HG03558 (cell line): ENCODE measurements at regions not wholly inside any gene's neighbourhood (a gene's known extent, or its start where the extent isn't known, plus 50 kb on each side); places are given as distances from the start of the nearest gene placed in this dataset.
"Not testable (repeated sequence)": the region's sequence is repeated elsewhere in the genome, so short reads cannot be mapped to it uniquely, and the experiment has no call there.

Experiments
- ATAC-seq: cut with Tn5 transposase; IDR thresholded peaks from one replicate; pipeline ENCODE4 v1.9.1; 2021; ENCODE audit warnings: moderate number of reproducible peaks; ENCODE audit not compliant: unreplicated experiment; ENCODE audit errors: extremely low read depth

DNA sequence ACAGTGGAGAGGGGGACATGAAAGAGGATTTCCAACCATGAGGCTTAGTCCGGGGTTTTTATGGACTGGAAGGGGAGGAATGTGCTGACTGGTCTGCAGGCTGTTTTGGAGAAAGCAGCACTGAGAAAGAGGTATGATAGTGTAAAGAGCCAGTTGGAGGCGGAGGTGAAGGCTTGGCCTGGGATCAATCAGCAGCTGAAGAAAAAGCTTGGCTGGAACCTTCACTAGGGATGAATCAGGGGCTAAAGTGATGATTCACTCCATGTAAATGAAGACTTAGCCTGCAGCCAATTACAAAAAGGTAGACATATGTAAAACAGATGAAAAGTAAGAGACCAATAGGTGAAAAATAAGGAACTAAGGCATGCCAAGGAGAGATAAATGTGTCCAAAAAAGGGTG, 1382.6 kb downstream of the GATA3 start:
- no peak for ATAC-seq

DNA sequence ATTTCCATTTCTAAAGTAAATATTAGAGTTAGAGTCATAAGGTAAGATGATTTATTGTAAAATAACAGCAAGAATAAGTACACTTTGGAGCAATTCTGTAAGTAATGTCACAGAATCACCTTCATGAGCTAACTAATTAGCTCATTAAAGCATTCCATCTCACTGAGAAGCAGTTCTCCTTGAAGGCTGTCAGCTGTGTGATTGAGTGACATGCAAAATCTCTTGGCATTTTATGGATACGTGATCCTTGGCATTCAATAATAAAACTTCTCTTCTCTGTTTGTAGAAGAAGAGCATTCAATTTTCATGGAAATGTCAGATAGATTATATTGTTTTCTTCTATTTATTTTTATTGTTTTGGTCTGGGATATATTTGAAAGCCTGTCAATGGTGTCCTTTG, 1389.3 kb downstream of the GATA3 start:
- ATAC-seq: no peak

DNA sequence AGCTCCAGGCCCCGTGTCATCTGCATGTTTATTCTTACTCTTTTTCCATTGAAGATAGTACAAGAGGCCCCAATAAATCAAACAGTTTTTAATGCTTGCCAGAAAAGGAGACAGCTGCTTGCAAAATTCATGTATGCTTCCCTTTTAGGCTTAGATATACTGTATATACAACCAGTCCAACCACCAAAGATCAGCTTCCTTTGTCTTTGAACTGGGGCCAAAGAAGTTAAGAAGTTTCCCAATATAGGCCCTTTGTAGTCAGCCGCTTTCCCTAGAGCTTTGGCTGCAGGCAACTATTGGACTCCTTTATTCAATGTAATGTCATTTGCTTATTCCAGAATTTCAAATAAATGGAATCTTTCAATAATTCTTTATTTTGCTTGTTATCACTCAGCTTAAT, 1395.0 kb downstream of the GATA3 start:
- no peak for ATAC-seq

DNA sequence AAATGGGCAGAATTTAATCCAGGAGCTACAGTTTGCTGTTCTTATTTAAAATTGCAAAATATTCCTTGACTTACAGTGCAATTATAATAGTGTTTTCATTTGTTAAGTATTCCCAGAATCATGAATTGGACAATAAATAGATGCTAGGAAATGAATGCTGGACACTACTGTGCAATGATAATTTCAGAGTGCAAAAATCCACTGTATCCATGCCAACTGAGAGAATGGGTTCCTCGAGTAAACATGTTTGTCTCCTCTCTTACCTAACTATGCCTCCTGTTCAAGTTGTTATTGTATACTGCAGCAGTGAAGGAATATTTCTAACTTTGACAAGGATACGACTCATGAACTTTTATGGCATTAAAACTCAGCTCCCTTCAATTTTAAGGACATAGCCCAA, 1396.3 kb downstream of the GATA3 start:
- no peak for ATAC-seq

DNA sequence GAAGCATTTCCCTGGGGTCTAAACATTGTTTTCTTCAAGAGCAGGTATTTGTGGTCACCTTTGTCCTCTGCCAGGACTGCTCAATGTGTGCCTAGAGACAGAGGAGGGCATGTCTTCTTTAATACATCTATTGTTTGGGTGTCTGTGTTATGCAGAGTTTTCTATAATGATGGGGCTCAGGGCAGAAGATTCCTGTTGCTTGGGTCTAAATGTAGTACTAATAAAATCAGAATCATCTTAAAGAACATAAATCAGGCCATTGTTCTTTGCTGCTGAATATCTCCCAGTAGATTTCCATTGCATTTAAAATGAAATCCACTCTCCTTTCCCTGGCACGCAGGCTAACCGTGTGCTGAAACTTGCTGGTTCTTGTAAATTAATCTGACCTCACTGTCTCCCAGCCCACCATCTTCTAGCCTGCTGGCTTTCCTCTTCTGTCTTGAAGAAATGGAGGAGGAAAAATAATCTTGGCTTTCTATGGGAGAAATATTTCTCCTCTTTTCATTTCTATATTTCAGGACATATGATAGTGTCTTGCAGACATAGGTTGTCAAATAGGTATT, 1396.8 kb downstream of the GATA3 start:
- no peak for ATAC-seq

DNA sequence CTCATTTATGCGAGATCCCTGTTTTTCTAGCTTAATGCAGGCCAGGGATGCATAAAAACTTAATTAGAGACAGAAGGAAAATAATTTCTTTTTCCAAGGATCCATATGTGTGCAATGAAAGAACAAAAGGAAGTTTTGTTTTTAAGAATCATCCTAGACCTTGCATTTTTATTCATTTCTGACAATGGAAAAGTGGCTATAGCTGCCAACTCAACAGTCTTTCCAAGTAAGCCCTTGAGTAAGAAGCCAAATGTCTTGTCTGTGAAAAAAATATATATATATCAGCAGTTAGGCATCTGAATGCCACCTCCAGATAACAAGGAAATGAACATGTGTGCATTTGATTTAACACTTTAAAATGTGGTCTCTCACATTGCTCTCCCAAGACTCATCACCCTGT, 1397.6 kb downstream of the GATA3 start:
- no peak for ATAC-seq

DNA sequence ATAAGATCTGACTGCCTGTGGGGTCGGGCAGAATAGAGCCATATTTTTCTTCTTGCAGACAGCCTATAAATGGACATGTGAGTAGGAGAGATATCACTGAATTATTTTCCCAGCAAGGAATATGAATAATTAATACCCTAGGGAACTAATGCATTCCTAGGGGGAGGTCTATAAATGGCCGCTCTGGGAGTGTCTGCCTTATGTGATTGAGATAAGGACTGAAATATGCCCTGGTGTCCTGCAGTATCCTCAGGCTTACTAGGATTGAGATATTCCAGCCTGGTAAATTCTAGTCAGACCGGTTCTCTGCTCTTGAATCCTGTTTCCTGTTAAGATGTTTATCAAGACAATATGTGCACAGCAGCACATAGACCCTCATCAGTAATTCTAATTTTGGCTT, 1399.4 kb downstream of the GATA3 start:
- not testable (repeated sequence) for ATAC-seq

DNA sequence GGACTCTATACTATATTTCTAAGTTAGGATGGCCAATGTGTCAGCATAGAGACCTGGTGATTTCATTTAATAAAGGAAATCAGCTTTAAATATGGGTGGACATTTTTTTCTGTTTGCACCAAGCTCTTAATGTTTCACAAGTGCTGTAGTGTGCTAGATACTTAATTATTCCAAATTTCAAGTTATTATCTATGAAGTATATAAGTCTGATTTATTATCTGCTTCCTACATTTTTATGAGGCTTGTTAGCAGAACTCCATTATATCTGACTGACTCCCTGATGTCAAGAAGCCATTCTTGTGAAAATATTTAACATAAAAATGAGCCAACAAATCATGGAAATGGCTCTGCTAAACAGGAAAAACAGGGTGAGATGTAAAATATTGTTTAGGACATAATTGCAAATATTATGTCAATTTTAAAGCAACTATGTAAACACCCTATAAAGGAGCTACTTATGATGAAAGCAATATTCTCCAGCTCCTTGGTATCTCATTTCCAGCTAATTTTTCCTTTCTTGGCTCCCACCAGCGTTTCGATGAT, 1415.2 kb downstream of the GATA3 start:
- ATAC-seq: no peak

DNA sequence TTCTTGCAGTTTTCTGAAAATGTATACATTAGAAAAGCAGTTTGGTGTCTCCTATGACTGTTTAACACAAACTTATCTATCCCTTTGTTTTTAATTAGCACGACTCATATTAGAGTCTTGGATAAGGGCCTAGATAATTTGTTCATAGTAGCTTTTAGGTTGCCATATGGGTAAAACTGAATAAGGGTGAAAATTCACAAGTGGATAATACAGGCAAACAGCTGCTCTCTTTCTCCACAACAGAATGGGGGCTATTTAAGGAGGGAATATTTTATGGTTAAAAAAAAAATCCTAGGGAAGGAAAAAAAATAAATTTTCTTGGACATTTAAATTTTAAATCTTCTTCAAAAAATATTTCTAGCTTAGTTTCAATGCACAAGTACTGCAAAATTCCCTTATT, 1416.1 kb downstream of the GATA3 start:
- ATAC-seq: no peak

DNA sequence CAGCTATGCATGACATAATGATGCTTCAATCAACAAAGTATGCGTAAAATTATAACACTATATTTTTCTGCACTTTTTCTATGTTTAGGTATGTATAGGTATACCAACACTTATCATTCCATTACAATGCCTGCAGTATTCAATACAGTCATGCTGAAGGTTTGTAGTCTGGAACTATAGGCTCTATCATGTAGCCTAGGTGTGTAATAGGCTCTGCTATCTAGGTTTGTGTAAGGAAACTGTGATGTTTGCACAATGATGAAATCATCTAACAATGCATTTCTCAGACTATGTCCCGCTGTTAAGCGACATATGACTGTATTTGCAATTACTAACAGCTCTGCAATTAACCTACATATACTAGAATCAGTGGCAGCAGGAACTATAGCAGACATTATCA, 1447.5 kb downstream of the GATA3 start:
- no peak for ATAC-seq

DNA sequence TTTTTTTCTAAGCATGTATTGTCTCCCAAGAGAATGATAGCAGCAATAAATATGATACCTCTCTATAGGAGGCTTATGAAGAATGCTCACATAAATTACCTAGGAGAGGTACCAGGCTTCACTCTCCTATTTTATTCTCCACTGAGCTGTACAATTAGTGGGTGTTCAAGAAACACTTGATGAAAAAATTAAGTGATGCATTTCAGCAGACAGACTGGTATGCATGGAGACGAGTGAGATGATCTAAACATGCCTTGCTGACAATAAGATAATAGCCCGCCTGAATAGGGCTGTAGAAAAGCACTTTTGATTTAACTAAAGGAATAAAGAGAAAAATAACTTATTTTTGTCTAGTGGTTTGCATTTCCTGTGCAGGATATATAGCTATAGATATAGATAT, 1449.7 kb downstream of the GATA3 start:
- ATAC-seq: no peak

DNA sequence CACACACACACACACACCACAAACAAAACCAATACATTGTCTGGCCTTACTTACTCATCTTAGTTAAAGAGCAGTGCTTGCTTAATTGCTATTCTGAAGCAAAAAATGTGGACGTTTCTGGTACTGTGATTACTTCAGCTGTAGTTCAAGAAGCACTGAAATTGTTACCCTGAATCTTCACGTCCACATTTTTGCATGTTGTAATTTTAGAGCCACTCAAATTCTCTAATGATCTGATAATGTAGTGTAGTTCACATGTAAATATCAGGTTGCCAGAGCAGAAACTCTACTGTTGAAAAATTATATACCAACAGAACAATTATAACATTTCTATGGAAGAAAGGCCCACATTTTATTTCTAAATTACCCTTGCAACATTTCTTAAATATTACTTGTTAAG, 1451.1 kb downstream of the GATA3 start:
- ATAC-seq: no peak

DNA sequence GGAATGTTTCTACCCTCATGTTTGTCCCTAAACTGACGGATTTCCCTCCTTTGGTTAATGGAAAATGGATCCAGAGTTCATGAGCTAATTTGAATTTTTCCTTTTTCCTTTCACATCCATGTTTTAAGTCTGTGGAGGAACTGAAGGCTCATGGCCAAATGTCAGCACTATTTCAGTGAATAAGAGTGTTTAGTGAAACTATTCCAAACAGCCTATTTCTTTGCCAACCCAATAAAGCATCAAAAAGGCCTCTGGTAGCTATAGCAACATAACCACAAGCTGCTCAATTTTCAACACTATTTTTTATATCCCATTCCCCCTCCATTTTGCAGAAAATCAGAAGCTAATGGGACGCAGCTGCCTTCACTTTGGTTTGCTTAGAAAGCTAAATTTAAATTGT, 1454.1 kb downstream of the GATA3 start:
- no peak for ATAC-seq

DNA sequence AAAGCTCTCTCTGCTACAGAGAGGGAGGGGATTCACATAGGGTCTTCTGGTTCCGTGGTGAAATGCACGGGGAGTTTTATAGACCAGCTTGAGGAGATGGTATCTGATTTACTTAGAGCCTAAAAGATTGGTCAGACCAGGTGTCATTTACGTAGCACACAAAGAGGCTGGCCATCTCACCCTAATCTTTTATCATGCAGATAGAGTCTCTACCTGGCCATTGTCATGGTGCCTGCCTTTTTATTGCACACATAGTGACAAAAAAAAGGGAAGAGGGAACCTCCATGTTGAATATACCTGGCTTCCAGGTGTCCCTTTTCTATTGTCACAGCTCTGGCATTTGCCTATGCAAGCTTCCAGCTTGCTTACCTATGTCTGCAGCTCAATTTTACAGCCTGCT, 1456.1 kb downstream of the GATA3 start:
- no peak for ATAC-seq

DNA sequence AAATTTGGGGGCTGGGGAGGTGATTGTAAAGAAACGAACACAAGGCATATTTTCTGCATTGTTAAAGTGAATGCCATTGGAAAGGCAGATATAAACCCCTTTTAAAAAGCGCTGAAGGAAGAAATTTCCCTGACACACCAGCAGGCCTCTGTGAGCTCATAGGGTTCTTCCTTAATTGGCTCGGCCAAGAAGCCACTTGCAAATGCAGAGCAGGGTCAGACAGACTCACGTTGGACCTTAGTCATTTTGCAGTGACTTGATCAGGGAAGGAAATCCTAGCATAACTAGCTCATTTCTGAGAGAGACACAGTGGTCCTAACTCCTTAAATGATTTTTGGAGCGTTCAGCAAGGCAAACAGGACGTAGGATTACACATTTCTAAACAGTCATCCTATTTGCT, 1461.4 kb downstream of the GATA3 start:
- no peak for ATAC-seq

DNA sequence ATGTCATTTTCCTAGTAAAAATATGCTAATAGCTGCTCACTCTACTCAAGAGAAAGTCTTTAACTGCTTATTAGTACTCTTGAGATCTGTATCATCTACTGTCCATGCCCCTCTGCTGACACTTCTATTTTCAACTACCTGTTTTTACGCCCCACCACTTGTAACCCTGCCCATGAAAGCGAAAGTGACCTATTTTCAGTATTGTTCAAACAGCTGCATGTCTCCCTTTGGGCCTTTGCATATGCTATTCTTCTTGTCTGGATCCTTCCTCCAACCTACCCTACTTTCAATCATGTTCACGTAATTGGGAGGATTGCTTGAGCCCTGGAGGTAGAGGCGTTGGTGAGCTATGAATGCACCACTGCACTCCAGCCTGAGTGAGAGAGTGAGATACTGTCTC, 1481.3 kb downstream of the GATA3 start:
- peak; percentile 66 for ATAC-seq

DNA sequence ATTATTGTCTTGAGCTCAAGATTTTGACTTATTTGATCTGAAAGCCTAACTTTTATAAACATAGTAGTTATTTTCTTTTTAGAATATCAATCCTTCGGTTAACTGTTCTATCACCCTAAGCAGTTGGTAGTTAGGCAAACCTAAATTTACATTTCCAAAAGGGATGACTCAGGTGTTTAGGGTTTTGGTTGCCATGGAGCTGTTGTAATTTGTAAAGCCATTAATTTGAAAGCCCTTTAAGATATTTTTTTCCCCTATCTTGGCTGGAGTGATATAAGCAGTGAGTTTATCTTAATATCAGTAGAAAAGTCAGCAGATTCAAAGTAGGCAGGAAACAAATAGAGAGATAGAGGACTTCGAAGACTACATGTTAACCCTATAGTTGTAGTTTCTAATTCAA, 1472.6 kb upstream of the CELF2 start:
- ATAC-seq: no peak

DNA sequence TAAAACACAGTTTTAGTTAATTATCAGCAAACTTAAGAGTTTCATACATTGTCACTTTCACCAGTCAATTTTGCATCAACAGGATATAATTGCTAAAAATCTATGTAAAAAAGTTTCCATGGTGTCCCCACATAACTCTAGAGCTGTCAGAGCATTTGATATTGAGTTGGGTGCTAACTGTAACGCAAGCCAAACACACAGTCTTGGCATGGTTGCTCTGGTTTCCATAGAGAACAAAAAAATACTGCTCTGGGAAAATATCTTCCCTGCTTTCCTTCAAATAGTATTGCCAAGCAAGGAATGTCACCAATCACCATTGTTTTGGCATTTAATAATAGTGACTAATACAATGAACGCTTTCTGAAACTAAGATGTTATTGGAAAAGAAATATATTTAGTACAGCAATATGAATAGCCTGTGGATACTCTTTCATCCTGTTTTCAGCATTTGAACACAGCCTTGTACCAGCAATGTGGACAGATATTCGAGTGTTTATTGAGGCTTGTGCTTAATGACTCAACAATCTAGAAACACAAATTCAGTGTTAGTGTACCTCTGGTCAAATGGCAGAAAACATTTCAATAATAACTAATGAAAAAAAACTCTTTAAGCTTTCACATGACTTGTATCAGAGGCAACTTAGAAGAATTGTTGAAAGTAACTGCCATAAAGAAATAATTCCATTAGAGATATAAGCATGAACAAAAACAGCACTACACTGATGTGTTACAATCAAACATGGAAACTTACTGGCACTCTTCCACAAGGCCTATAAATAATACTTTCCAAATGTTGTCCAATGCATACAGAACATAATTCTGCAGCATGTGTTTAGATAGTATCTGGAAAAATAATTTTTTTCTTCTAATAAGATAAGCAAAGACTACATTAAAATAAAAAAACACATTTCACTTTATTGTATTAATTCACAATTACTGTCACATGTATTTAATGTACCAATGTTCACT, 1469.5 kb upstream of the CELF2 start:
- no peak for ATAC-seq

DNA sequence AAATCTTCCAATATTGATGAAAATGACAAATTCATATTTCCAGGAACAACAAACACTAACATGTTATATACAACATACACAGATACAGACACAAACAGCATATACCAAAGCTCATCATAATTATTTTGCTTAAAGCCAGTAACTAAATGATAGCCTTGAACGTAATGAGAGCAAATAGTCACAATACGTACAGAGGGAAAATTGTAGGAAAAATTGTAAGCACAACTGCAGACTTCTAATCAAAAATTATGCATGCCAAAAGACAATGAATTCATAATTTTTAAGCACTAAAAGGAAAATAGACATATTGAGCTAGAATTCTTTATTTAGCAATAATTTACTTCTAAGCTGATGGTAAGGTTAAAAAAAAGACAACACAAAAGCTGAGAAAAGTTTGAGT, 1466.9 kb upstream of the CELF2 start:
- no peak for ATAC-seq

DNA sequence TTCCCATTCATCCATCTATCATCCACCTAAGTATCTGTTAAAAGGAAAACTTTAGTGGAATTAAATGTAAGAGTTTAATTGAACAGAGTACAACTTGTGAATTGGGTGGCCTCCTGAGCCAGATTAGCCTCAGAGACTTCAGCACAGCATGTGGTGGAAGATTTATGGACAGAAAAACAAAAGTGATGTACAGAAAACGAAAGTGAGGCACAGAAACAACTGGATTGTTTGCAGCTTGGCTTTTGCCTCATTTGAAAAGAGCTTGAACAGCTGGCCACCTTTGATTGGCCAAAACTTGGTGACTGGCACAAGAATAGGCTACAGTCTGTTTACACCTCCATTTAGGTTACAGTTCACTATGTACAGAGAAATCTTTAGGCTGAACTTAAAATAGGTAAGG, 1463.4 kb upstream of the CELF2 start:
- no peak for ATAC-seq

DNA sequence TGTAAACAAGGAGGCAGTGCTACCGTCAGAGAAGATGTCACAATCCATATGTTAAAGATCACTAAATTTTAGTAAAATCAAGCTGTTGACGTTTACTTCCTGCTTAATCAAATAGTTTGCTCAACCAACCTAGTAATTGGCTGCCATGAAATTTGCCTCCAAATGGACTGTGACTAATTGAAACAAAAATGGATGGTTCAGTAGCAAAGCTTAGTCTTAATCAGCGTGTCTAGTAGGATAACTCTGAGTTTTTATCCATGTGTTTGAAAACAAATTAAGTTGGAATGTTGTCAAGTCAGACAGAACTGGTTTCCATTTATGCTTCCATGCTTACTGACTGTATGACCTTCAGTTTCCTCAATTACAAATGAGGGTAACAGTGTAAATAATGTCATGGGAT, 1456.7 kb upstream of the CELF2 start:
- no peak for ATAC-seq
